Suprapubic skin (tissue), 3 donors: ENCODE measurements at regions not wholly inside any gene's neighbourhood (a gene's known extent, or its start where the extent isn't known, plus 50 kb on each side); places are given as distances from the start of the nearest gene placed in this dataset.

ENCODE experiments used
- POLR2A ChIP-seq, 2 donors: fragments of 450-650 bp; IDR thresholded peaks; one replicate each; pipeline ENCODE4 v1.6.1; 2017; ENCODE audit warnings: antibody characterized with exemption in 2 of 2, mild to moderate bottlenecking in 2 of 2, moderate library complexity in 2 of 2
- TF ChIP-seq, protein P1 (sequence below), 2 donors: fragments of 200-600 bp in 1 of 2; fragments of 450-650 bp in 1 of 2; sonication (generic) in 1 of 2; IDR thresholded peaks; one replicate each; pipeline ENCODE4 v1.5.1; 2016 to 2019; ENCODE audit warnings: antibody characterized with exemption in 2 of 2, mild to moderate bottlenecking in 1 of 2, moderate library complexity in 1 of 2

DNA sequence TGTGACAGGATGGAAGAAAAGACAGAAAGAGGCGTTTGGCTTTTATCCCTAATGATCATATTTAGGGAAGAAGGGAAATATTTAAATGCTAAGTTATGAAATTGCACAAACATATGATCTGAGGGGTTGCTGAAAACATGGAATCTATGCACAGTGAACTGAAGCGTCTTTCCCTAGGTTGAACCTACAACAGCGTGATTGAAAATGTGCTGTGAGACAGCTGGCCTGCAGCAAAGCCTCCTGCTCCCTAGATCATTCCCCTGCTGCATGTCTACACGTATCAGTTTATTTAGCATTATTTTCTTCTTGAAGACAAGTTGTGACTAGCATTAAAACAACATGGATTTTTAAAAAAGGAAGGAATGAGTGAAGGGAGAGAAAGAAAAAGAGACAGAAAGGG is 272.5 kb upstream of the TRAM1L1 start:
- no peak for TF ChIP-seq POLR2A (IDR thresholded peaks at IDR 0.05)
- TF ChIP-seq, protein P1, sequence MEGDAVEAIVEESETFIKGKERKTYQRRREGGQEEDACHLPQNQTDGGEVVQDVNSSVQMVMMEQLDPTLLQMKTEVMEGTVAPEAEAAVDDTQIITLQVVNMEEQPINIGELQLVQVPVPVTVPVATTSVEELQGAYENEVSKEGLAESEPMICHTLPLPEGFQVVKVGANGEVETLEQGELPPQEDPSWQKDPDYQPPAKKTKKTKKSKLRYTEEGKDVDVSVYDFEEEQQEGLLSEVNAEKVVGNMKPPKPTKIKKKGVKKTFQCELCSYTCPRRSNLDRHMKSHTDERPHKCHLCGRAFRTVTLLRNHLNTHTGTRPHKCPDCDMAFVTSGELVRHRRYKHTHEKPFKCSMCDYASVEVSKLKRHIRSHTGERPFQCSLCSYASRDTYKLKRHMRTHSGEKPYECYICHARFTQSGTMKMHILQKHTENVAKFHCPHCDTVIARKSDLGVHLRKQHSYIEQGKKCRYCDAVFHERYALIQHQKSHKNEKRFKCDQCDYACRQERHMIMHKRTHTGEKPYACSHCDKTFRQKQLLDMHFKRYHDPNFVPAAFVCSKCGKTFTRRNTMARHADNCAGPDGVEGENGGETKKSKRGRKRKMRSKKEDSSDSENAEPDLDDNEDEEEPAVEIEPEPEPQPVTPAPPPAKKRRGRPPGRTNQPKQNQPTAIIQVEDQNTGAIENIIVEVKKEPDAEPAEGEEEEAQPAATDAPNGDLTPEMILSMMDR (IDR thresholded peaks at IDR 0.05) = no peak
